ENCODE measurements at regions not wholly inside any gene's neighbourhood (a gene's known extent, or its start where the extent isn't known, plus 50 kb on each side); places are given as distances from the start of the nearest gene placed in this dataset.

GRCh38 chr15:98111806-98112205 is 151.3 kb downstream of the ARRDC4 start:
- no peak for ATAC-seq
- TF ChIP-seq ZNF70 (CRISPR knock-in tag; IDR thresholded peaks at IDR 0.05) = no peak
- no peak for TF ChIP-seq PPARA (CRISPR knock-in tag; IDR thresholded peaks at IDR 0.05; ENCODE audit: borderline replicate concordance)
- no peak for TF ChIP-seq ARNTL (CRISPR knock-in tag; IDR thresholded peaks at IDR 0.05; ENCODE audit: borderline replicate concordance, low read depth)
- no peak for TF ChIP-seq ZNF8 (CRISPR knock-in tag; IDR thresholded peaks at IDR 0.05)
- no peak for TF ChIP-seq ZFP3 (CRISPR knock-in tag; IDR thresholded peaks at IDR 0.05)
- TF ChIP-seq TOX (CRISPR knock-in tag; IDR thresholded peaks at IDR 0.05; ENCODE audit: borderline replicate concordance) = no peak
- TF ChIP-seq, protein P1, sequence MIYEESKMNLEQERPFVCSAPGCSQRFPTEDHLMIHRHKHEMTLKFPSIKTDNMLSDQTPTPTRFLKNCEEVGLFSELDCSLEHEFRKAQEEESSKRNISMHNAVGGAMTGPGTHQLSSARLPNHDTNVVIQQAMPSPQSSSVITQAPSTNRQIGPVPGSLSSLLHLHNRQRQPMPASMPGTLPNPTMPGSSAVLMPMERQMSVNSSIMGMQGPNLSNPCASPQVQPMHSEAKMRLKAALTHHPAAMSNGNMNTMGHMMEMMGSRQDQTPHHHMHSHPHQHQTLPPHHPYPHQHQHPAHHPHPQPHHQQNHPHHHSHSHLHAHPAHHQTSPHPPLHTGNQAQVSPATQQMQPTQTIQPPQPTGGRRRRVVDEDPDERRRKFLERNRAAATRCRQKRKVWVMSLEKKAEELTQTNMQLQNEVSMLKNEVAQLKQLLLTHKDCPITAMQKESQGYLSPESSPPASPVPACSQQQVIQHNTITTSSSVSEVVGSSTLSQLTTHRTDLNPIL (CRISPR knock-in tag; IDR thresholded peaks at IDR 0.05; ENCODE audit: low read depth) = no peak
- TF ChIP-seq SNAI2 (CRISPR knock-in tag; IDR thresholded peaks at IDR 0.05) = no peak
- no peak for TF ChIP-seq GLIS3 (CRISPR knock-in tag; IDR thresholded peaks at IDR 0.05)
- TF ChIP-seq POU6F1 (CRISPR knock-in tag; IDR thresholded peaks at IDR 0.05; ENCODE audit: borderline replicate concordance, low read depth) = no peak
- TF ChIP-seq CSDC2 (CRISPR knock-in tag; IDR thresholded peaks at IDR 0.05) = no peak
- TF ChIP-seq RARB (CRISPR knock-in tag; IDR thresholded peaks at IDR 0.05) = no peak
- TF ChIP-seq, protein P2, sequence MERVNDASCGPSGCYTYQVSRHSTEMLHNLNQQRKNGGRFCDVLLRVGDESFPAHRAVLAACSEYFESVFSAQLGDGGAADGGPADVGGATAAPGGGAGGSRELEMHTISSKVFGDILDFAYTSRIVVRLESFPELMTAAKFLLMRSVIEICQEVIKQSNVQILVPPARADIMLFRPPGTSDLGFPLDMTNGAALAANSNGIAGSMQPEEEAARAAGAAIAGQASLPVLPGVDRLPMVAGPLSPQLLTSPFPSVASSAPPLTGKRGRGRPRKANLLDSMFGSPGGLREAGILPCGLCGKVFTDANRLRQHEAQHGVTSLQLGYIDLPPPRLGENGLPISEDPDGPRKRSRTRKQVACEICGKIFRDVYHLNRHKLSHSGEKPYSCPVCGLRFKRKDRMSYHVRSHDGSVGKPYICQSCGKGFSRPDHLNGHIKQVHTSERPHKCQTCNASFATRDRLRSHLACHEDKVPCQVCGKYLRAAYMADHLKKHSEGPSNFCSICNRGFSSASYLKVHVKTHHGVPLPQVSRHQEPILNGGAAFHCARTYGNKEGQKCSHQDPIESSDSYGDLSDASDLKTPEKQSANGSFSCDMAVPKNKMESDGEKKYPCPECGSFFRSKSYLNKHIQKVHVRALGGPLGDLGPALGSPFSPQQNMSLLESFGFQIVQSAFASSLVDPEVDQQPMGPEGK (CRISPR knock-in tag; IDR thresholded peaks at IDR 0.05; ENCODE audit: borderline replicate concordance) = no peak
- TF ChIP-seq ISL1 (CRISPR knock-in tag; IDR thresholded peaks at IDR 0.05) = no peak
- no peak for TF ChIP-seq TSHZ2 (CRISPR knock-in tag; IDR thresholded peaks at IDR 0.05)
- no peak for TF ChIP-seq ZNF565 (CRISPR knock-in tag; conservative IDR thresholded peaks at IDR 0.05; ENCODE audit: low read depth)
- TF ChIP-seq CSRNP3 (CRISPR knock-in tag; IDR thresholded peaks at IDR 0.05) = no peak
- TF ChIP-seq OSR1 (CRISPR knock-in tag; IDR thresholded peaks at IDR 0.05) = no peak
- TF ChIP-seq ZC3H10 (CRISPR knock-in tag; IDR thresholded peaks at IDR 0.05) = no peak
- no peak for TF ChIP-seq ZFP30 (CRISPR knock-in tag; IDR thresholded peaks at IDR 0.05)

GRCh38 chr15:98113327-98113726 is 152.8 kb downstream of the ARRDC4 start:
- no peak for ATAC-seq
- TF ChIP-seq TSHZ2 (CRISPR knock-in tag; IDR thresholded peaks at IDR 0.05) (no peak), TOX (CRISPR knock-in tag; IDR thresholded peaks at IDR 0.05; ENCODE audit: borderline replicate concordance) (no peak), GLIS3 (CRISPR knock-in tag; IDR thresholded peaks at IDR 0.05) (no peak), ZFP30 (CRISPR knock-in tag; IDR thresholded peaks at IDR 0.05) (no peak), TCF4 (CRISPR knock-in tag; IDR thresholded peaks at IDR 0.05; ENCODE audit: borderline replicate concordance) (no peak), BACH2 (CRISPR knock-in tag; IDR thresholded peaks at IDR 0.05; ENCODE audit: borderline replicate concordance) (no peak), OSR1 (CRISPR knock-in tag; IDR thresholded peaks at IDR 0.05) (no peak), CSDC2 (CRISPR knock-in tag; IDR thresholded peaks at IDR 0.05) (no peak)
